T-helper 1 cell treated with Interleukin-12 subunit alpha and Interleukin-12 subunit beta and Interleukin-4 antibody, amounts not matched to agents 30 ng/mL and 1 ng/mL, for 36 hours (primary cell): ENCODE measurements at regions not wholly inside any gene's neighbourhood (a gene's known extent, or its start where the extent isn't known, plus 50 kb on each side); places are given as distances from the start of the nearest gene placed in this dataset.
"Not testable (repeated sequence)": the region's sequence is repeated elsewhere in the genome, so short reads cannot be mapped to it uniquely, and the experiment has no call there.

Experiments used
- intact Hi-C: fragments of 100-400 bp; cut with micrococcal nuclease; formaldehyde crosslinking; loops from one replicate; pipeline ENCODE4 v1.15.1; 2024

DNA sequence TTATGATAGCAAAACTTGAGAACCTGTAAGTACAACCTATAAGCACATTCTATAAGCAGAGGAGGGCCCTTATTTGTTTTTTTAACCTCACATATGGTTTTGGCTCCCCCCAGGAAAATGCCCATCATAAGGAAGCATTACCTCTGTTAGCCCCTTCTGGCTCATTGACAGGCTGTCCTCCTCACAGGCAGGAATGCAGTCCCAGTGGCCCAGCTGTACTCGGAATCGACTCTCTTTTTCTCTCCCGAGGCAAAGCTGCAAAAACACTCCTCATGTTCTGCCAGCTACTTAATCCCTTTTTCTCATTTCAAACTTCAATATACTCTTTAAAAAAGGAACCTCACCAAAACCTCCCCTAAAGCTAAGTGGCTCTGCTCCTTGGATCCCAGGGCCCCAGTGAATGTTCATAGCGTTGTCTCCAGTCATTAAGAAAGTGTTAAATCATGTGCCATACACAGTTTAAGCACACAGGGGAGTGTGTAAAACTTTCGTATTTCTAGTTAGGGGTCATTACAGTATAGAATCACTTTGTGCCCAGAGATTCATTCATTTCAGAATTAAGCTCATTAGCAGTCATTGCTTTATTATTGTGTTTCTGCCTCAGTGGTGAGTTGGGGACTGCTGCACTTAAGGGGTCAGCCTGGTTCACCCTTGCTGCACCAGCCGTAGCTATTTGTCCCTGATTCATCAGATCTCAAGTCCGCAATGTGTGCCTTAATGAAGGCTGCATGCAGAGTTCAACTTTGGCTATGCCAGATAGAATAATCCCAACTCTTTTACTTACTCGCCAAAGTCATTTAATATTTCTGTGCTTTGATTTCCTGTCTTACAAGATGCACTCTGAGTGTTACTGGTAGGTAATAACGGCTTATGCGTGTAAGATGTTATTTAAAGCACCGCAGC lies 57.6 kb downstream of the JRKL start:
- intact Hi-C loops: no loop called here

DNA sequence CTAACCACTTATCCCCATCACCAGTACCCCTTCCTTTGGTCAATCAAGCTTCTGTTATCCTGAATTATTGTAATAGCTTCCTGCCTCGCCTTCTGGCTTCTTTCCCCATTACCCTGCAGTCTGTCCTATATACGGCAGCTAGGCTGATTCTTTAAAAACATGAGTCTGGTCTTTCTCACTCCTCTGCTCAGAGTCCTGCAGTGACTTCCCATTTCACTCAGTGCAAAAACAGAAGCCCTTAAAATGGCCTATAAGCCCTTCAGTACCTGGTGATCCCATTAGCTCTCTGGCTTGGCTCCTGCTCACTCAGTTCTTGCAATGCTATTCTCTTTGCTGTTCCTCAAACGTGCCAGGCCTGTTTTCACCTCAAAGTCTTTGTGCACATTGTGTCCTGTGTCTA lies 58.4 kb downstream of the JRKL start:
- intact Hi-C loops: no loop called here

DNA sequence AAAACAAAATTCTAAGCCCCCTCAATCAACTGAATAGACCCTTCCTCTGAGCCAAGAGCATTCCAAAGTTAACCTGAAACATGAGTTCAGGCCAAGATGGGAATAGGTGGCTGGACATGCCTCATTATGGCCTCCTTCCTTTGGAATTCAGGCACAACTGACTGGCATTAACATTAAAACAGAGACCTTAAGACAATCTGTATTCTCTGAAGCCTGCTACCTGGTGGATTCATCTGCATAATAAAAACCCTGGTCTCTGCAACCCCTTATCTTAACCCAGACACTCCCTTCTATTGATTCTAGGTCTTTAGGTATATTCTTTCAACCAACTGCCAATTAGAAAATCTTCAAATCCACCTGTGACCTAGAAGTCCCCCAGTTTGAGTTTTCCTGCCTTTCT lies 66.3 kb downstream of the JRKL start:
- intact Hi-C loops: no loop called here

DNA sequence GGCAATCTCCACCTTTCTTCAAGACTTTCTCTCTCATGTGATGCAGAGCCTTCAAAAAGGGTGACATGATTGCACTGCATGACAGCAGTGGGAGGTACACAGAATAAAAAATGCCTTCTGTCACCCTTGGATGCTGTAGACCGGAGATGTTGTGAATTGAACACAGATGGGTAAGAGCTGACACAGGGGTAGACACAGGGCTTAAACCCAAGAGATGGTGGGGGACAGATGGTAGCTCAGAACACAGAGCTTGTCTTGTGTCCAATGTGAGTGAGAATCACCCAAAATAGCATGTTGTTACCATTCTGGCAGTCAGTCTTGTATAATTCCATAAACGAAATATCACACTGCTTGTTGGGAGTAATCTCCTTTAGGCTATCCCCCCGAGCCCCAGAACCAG lies 69.9 kb downstream of the JRKL start:
- intact Hi-C loops: no loop called here

DNA sequence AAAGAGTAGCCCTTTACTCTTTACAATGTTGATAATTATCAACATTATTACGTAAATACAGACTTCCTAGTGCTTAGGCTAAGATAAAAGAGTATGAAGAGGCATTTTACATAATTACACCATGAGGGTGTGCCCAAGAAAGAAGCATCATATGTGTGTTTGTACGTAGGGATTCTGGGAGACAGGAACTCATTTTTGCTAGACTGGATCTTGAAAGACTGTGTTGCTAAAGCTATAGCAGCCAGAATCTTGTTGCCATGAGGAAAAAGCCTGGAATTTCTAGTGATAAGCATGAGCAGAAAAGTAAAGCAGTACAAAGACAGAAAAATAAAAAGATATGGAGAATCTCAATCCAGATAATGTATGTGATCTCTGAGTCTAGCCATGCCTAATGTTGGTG lies 72.1 kb downstream of the JRKL start:
- intact Hi-C loops: no loop called here

DNA sequence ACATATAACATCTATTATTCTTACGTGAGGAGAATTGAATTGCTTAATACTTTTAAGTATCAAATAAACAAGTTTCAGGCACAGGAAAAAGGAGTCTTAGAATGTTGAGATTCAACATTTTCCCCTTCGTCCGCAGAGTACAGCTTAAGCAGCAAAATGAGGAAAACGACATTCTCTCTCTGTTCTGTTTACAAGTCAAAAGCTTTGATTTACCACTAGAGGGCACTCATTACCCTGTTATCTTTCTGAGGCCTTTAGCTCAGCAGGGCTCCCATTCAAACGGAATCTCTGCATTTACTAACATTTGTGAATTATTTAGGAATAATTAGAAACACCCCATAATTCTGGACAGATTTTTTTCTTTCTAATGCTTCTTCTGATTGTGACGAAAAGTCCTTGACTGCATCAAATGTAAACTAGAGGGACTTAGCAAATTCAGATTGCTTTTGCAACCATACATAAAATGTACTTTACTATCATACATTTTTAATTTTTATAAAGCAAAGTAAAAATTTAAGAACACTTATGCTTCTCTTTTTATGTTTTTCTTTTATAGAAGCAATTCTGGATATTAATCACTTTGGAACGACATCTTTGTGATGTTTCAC lies 75.0 kb downstream of the JRKL start:
- intact Hi-C loops: loop anchor here (1.0 kb wide), 1 partner anchor 629 kb away; no protein-coding TSS in a partner anchor

DNA sequence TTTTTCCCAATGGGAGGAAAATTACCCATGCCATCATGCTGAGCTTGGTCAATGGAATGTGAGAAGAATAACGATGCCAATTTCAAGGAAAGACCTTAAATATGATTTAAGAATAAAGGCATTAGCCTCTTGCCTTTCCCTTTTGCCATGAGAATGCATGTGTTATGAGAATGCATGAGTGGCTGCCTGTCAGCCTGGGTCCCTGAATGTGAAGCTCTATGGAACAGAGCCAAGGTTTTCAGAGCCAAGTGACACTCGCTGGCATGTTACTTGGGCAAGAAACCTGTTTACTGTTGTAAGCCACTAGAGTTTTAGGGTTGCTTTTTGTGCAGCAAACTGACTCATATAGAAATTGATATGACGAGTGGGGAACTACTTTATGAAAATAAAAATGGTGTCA lies 75.7 kb downstream of the JRKL start:
- intact Hi-C loops: no loop called here

DNA sequence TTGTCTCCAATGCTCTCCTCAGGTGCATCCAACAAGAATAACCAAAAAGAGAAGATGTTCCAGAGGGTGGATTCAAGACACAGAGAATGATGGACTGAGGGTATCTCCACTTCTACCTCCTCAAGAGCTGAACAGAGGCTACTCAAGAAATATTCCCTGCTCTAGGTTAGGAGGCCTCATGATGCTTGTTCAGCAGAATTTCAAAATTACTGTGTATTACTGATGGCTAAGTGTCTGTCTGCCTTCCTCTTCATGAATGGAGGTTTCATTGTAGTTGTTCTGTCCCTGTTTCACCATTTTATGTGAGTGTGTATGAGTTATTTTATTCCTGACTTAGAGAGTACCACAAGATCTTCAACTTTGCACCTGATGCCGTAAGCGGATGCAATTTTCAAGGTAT lies 76.8 kb downstream of the JRKL start:
- intact Hi-C loops: no loop called here

DNA sequence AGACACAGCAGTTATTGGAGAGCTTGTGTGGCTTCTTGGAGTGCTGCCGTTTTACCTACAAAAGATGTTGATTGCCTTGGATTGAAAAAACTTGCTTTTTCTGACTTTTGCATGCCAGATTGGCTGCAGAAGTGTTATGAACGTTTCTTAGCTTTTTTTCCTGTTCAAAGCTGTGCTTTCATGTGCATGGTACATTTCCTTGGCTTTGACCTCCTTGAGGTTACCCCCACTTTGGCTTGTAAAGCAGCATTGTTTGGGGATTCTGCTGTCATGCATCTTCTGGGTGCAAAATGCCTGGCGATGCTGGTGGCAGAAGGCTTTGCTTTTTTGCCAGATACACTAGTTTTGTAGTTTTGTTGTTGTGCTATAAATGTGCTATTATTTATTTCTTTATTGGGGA lies 80.0 kb downstream of the JRKL start:
- intact Hi-C loops: no loop called here

DNA sequence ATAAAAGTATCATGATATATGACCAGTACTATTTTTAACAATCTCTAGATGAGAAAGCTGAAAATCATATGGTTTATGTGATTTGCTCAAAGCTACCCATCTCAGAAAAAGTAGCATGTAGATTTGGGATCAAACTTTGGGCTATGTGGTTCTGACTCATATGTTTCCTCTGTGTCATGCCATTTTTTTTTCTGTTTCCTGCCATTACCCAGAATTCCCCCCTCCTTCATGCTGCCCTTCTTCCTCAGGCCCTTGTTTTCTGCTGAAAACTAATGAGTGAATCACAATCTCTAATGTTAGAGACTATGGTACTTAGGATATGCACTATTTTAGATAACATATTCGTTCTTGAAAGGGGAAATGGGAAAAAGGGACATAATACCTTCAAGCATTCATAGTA lies 80.7 kb downstream of the JRKL start:
- intact Hi-C loops: no loop called here

DNA sequence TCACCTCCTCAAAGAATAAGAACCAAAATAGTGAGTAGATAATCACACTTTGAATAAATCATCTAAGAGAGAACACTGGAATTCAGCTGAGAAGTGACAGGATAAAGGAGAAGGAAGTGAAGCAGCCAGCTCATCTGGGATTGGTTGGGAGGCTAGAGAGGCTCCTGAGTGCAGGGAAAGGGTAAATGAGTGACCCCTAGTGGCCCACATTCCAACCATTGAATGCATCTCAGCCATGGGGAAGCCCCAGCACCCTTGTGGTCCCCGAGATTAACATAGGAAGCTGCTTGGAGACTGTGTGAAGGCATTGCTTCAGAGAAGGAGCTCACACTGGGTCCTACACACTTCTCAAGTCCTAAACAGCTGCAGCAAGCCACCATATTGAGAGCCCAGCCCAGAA lies 82.3 kb downstream of the JRKL start:
- intact Hi-C loops: no loop called here

DNA sequence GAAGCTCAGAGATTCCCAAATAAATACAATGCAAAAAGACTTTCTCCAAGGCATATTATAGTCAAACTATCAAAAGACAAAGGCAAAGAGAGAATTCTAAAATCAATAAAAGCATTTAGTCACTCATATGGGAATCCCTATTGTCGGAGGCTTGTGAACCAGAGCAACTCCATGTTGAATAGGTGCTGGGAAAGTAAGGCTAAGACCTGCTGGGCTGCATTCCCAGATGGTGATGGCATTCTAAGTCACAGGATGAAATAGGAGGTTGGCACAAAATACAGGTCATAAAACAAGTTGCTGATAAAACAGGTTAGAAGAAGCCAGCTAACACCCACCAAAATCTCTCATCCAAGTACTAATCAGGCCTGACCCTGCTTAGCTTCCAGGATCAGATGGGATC lies 84.5 kb downstream of the JRKL start:
- intact Hi-C loops: no loop called here

DNA sequence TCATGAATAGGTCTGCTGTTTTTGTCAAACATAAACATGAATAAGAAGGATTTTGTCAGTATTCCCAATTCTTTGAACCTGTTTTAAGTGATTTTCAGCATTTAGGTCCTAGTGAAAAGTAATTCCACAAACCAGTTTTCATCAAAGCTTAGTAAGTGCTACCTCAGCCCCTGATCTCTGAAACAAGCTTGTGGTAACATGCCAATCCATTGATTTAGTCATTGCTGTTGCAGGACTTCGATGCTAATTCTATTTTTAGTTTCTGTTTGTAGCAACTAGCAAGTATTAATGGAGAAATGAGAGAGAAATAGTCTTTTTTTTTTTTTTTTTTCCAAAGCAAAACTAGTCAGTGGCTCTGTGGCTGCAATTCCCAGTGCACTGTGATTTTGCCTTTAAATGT lies 91.4 kb downstream of the JRKL start:
- intact Hi-C loops: no loop called here

DNA sequence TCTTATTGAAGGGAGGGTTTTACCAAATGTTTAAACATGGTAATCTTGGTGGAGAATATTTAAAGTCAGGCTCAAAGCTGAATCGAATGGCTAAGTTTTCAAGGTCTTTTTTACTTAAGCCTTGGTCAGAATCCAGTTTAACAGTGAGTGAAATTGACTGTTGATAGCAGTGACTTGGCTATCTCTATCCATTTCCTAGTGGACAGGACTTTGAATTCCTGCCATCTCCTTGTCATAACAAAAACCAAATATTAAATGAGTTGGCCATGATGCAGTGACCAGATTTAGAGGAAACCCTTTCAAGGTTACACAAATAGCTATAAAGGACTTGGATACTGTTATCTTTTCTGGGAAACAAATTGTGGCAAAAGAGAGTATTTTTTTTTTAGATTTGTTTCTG lies 92.0 kb downstream of the JRKL start:
- intact Hi-C loops: no loop called here

DNA sequence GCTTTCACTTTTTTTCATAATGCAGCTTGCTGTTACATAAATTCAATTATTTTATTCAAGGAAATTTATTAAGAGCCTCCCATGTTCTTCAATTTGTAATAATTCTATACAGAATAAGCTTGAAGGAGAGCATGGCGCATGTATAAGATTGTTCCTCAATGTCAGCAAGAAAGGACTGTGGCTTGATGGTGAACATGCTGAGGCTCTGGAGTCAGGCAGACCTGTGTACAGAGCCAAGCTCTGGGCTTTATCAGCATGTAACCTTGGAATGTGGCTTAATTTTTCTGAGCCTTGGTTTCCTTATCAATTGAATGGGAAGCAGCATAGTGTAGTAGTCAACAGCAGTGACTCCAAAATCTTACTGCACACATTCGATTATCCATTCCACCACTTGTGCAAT lies 92.4 kb downstream of the JRKL start:
- intact Hi-C loops: no loop called here

DNA sequence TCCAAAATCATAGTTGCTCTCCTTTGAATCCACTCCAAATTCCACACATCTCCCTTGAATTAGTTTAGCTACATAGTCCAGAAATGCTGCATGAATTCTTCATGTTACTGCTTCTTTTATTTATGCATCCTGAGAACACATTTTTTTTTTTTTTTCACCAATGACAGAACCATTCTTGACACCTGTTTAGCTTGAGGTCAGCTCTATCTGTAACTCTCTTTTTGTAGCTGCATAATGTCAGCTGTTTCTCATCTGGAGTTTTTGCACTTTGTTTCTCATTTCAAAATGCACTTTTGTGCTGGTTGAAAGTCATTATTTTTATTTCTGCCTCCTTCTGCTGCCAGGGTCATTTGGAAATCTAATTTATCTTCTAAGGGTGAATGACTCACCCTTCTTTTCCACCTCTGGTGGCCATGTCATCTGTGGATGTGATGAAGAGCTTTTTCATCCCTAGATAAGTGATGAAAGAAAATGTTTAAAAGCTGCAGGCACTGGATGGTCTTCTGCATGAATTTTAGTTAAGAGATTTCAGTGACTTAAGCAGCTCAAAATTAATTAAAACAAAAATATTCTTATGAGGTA lies 93.7 kb downstream of the JRKL start:
- intact Hi-C loops: no loop called here

DNA sequence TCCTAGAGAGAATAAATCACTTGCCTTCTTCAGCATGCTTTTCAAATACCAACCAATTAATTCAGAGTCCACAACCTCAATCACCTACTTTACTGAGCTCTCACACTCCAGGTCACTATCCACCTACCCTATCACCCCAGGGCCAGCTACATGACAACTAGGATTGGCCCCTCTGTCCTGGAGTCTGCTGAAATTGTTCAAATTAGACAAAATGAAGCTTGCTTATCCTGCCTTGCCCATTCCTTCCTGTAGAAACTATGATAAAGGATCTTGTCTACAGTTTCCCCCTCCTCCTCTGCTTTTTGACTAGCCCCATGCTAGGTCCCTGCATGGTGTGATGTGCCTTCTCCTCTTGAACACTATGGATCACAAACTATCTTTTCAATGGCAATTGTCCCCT lies 94.5 kb downstream of the JRKL start:
- intact Hi-C loops: no loop called here

DNA sequence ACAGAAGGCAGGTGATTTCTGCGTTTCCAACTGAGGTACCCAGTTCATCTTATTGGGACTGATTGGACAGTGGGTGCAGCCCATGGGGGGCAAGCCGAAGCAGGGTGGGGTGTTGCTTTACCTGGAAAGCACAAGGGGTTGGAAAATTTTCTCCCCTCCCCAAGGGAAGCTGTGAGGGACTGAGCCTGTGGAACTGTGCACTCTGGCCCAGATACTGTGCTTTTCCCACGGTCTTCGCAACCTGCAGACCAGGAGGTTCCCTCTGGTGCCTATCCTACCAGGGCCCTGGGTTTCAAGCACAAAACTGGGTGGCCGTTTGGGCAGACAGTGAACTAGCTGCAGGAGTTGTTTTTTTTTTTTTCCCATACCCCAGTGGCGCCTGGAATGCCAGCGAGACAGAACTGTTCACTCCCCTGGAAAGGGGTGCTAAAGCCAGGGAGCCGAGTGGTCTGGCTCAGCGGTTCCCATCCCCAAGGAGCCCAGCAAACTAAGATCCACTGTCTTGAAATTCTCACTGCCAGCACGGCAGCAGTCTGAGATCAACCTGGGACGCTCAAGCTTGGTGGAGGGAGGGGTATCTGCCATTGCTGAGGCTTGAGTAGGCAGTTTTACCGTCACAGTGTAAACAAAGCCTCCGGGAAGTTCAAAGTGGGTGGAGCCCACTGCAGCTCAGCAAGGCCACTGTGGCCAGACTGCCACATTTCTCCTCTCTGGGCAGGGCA lies 97.2 kb downstream of the JRKL start:
- intact Hi-C loops: no loop called here

DNA sequence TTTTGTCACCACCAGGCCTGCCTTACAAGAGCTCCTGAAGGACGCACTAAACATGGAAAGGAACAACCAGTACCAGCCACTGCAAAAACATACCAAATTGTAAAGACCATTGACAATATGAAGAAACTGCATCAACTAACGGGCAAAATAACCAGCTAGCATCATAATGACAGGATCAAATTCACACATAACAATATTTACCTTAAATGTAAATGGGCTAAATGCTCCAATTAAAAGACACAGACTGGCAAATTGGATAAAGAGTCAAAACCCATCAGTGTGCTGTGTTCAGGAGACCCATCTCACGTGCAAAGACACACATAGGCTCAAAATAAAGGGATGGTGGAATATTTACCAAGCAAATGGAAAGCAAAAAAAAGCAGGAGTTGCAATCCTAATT lies 99.1 kb downstream of the JRKL start:
- intact Hi-C loops: not testable (repeated sequence)

DNA sequence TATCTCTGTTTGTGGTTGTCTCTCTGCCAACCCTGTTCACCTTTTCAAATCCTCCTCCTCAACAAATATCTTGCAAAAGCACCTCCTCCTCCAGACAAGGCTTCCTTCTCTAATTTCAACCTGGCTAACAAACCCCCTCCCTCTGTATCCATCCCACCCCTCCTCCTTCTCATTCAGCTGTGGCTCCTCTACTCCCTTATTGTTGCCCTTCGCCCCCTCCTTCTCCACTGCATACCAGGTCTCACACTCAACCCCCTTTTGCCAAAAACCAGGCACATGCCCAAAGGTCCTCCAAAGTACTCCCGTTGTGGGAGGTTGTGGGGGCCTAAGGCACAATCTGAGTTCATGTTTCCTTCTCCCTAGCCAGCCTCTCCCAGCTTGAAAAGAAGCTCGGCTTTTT lies 110.6 kb downstream of the JRKL start:
- intact Hi-C loops: no loop called here

DNA sequence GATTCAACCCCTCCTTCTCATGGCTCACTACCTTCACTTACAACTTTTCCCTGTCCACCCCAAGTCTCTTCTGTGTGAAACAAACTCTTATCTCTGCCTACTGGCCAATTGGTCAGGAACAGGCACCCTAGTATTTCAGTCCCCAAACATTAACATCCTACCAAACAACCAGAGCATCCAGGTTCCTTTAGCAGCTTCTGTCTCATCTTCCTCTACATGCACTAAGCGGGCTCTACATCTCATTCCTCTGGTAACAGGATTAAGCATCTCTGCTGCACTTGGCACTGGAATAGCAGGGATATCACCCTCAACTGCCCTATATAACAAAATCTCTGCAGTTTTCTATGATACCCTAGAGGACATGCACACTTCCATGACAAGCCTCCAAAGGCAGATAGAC lies 116.2 kb downstream of the JRKL start:
- intact Hi-C loops: no loop called here

DNA sequence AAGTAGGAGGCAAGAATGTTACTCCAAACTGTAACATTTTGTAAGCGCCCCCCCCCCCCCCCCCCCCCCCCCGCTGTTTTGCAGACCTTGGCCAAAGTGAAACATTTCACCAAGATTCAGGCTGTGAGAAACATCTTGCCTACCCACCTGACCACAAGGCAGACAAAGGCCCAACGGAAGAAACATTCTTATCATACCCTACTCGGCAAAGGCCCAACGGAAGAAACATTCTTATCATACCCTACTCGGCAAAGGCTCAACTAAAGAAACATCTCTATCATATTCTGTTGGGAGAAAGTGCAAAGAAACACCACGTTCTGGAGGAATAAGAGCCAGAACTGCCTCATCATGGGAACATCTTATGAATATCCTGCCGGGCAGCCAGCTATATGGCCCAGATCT lies 117.1 kb downstream of the JRKL start:
- intact Hi-C loops: no loop called here
